SK-N-SH (cell line): ENCODE measurements at regions not wholly inside any gene's neighbourhood (a gene's known extent, or its start where the extent isn't known, plus 50 kb on each side); places are given as distances from the start of the nearest gene placed in this dataset.

Source experiments
- CTCF ChIA-PET: fragments of 300-600, 350-600 bp; formaldehyde crosslinking; extraction: SDS; loops from one replicate; lab custom pipeline; 2021; lab: Yijun Ruan, JAX
- POLR2A ChIA-PET: fragments of 350-600 bp; sonication (Branson Sonifier 250); formaldehyde crosslinking; extraction: SDS; loops from one replicate; lab custom pipeline; 2020; ENCODE audit warnings: antibody characterized with exemption, inconsistent platforms; lab: Yijun Ruan, JAX
- DNase-seq: peaks from one replicate; pipeline ENCODE4 v3.0.0; 2012
- H2AFZ ChIP-seq: fragments of 200-600 bp; sonication (generic); 2 replicates; pipeline ENCODE4 v1.8.1; 2016; ENCODE audit warnings: antibody characterized with exemption, mild to moderate bottlenecking, low read depth
- H3F3A ChIP-seq: fragments of 200-600 bp; sonication (generic); replicated peaks from 2 replicates; pipeline ENCODE3; 2016; ENCODE audit warnings: antibody characterized with exemption, mild to moderate bottlenecking; ENCODE audit not compliant: insufficient read depth
- H3K27ac ChIP-seq, 2 experiments: fragments of 200-500 bp in 1 of 2; fragments of 200-600 bp in 1 of 2; sonication (Bioruptor generic) in 1 of 2; sonication (generic), shearing (Covaris generic) in 1 of 2; 2 replicates each; pipeline versions ENCODE4 v1.5.1 to v1.6.1; 2014 to 2016; ENCODE audit warnings: low read depth in 2 of 2, inconsistent platforms in 1 of 2, low read length in 1 of 2, mild to moderate bottlenecking in 1 of 2, mixed read lengths in 1 of 2
- H3K27me3 ChIP-seq: fragments of 200-600 bp; sonication (generic), shearing (Covaris generic); 2 replicates; pipeline ENCODE4 v1.6.1; 2016; ENCODE audit warnings: mixed run types; ENCODE audit not compliant: insufficient read depth
- H3K36me3 ChIP-seq, 2 experiments: fragments of 200-500 bp in 1 of 2; fragments of 200-600 bp in 1 of 2; sonication (Bioruptor generic) in 1 of 2; sonication (generic) in 1 of 2; replicated peaks in 1 of 2; 2 replicates each; pipeline versions ENCODE3 to v1.5.1; 2014 to 2016; ENCODE audit warnings: low read length in 1 of 2, mild to moderate bottlenecking in 1 of 2; ENCODE audit not compliant: insufficient read depth in 2 of 2, control insufficient read depth in 1 of 2
- H3K4me1 ChIP-seq, 2 experiments: fragments of 200-500 bp in 1 of 2; fragments of 200-600 bp in 1 of 2; sonication (Bioruptor generic) in 1 of 2; sonication (generic), shearing (Covaris generic) in 1 of 2; 2 replicates each; pipeline versions ENCODE4 v1.5.1 to v1.6.1; 2014 to 2016; ENCODE audit warnings: low read depth in 1 of 2, low read length in 1 of 2, mixed run types in 1 of 2; ENCODE audit not compliant: insufficient read depth in 2 of 2, control insufficient read depth in 1 of 2
- H3K4me2 ChIP-seq: fragments of 200-600 bp; sonication (generic), shearing (Covaris generic); 2 replicates; pipeline ENCODE4 v1.6.1; 2017; ENCODE audit warnings: mixed run types
- H3K4me3 ChIP-seq, 2 experiments: fragments of 200-500 bp in 1 of 2; fragments of 200-600 bp in 1 of 2; sonication (Bioruptor generic) in 1 of 2; sonication (generic), shearing (Covaris generic) in 1 of 2; 2 replicates each; pipeline versions ENCODE4 v1.5.1 to v1.8.1; 2014 to 2016; ENCODE audit warnings: low read depth in 2 of 2, inconsistent platforms in 1 of 2, low read length in 1 of 2, mild to moderate bottlenecking in 1 of 2, mixed read lengths in 1 of 2, moderate library complexity in 1 of 2
- H3K79me2 ChIP-seq: fragments of 200-600 bp; sonication (generic); 2 replicates; pipeline ENCODE4 v1.8.1; 2017; ENCODE audit warnings: mild to moderate bottlenecking; ENCODE audit not compliant: insufficient read depth
- H3K9ac ChIP-seq: fragments of 200-600 bp; sonication (generic); 2 replicates; pipeline ENCODE4 v1.6.1; 2017; ENCODE audit warnings: mixed run types
- H3K9me2 ChIP-seq: fragments of 200-600 bp; sonication (generic); 2 replicates; pipeline ENCODE4 v1.6.1; 2017; ENCODE audit warnings: mixed run types
- H3K9me3 ChIP-seq: fragments of 200-600 bp; sonication (generic); 2 replicates; pipeline ENCODE4 v1.6.1; 2017; ENCODE audit warnings: mixed run types, mild to moderate bottlenecking, moderate library complexity
- H4K20me1 ChIP-seq: fragments of 200-600 bp; sonication (generic); 2 replicates; pipeline ENCODE4 v1.6.1; 2017; ENCODE audit warnings: mild to moderate bottlenecking, mixed run types; ENCODE audit not compliant: insufficient read depth
- ELF1 ChIP-seq: IDR thresholded peaks from 2 replicates; pipeline ENCODE4 v1.4.0; 2012
- EZH2phosphoT487 ChIP-seq: fragments of 200-600 bp; sonication (generic); IDR thresholded peaks from 2 replicates; pipeline ENCODE4 v1.6.1; 2017; ENCODE audit warnings: low read depth, mixed run types, mild to moderate bottlenecking, antibody characterized with exemption, moderate library complexity, borderline replicate concordance
- FOSL2 ChIP-seq: IDR thresholded peaks from 2 replicates; pipeline ENCODE4 v1.4.0; 2012; ENCODE audit warnings: low read depth, mild to moderate bottlenecking, moderate library complexity, borderline replicate concordance
- FOXJ3 ChIP-seq: sonication (generic); formaldehyde crosslinking; IDR thresholded peaks from 2 replicates; pipeline ENCODE4 v1.5.1; 2020; ENCODE audit warnings: mild to moderate bottlenecking, missing genetic modification reagents
- GABPA ChIP-seq: IDR thresholded peaks from 2 replicates; pipeline ENCODE4 v1.4.0; 2012; ENCODE audit warnings: low read depth, mild to moderate bottlenecking
- GATA2 ChIP-seq: sonication (generic); formaldehyde crosslinking; IDR thresholded peaks from 2 replicates; pipeline ENCODE4 v1.5.0; 2020; ENCODE audit warnings: mild to moderate bottlenecking, missing genetic modification reagents
- MEF2A ChIP-seq: IDR thresholded peaks from 2 replicates; pipeline ENCODE4 v1.4.0; 2012; ENCODE audit warnings: low read depth, borderline replicate concordance
- NFIC ChIP-seq: IDR thresholded peaks from 2 replicates; pipeline ENCODE4 v1.4.0; 2012; ENCODE audit warnings: borderline replicate concordance
- NRF1 ChIP-seq: IDR thresholded peaks from 2 replicates; pipeline ENCODE4 v1.6.1; 2012; ENCODE audit warnings: low read depth, mild to moderate bottlenecking, low read length
- POLR2AphosphoS5 ChIP-seq: IDR thresholded peaks from 2 replicates; pipeline ENCODE4 v1.6.1; 2012; ENCODE audit warnings: low read depth, low read length
- RAD21 ChIP-seq: IDR thresholded peaks from 2 replicates; pipeline ENCODE4 v1.6.1; 2012; ENCODE audit warnings: mild to moderate bottlenecking, low read length
- RCOR1 ChIP-seq: fragments of 150-350 bp; IDR thresholded peaks from 2 replicates; pipeline ENCODE4 v1.6.1; 2017; ENCODE audit warnings: antibody characterized with exemption, low read length
- RXRA ChIP-seq: IDR thresholded peaks from 2 replicates; pipeline ENCODE4 v1.4.0; 2012; ENCODE audit warnings: low read depth, mild to moderate bottlenecking, borderline replicate concordance
- TAF1 ChIP-seq: IDR thresholded peaks from 2 replicates; pipeline ENCODE4 v1.6.1; 2012; ENCODE audit warnings: low read depth, mild to moderate bottlenecking, low read length, moderate library complexity, borderline replicate concordance
- TEAD4 ChIP-seq: IDR thresholded peaks from 2 replicates; pipeline ENCODE4 v1.4.0; 2012; ENCODE audit warnings: mild to moderate bottlenecking, borderline replicate concordance; ENCODE audit not compliant: insufficient read depth
- WGBS: methylation state at CpG from one replicate; pipeline ENCODE4 v1.1.6; 2017; ENCODE audit warnings: low lambda C conversion rate; 5-methylcytosine and 5-hydroxymethylcytosine counted together
- TF ChIP-seq, protein P1 (sequence below): IDR thresholded peaks from 2 replicates; pipeline ENCODE4 v1.4.0; 2012; ENCODE audit warnings: low read depth, borderline replicate concordance
- TF ChIP-seq, protein P2 (sequence below): fragments of 150-350 bp; IDR thresholded peaks from 2 replicates; pipeline ENCODE4 v1.6.1; 2017; ENCODE audit warnings: antibody characterized with exemption, low read length, low read depth, borderline replicate concordance
- TF ChIP-seq, protein P3 (sequence below): IDR thresholded peaks from 2 replicates; pipeline ENCODE4 v1.4.0; 2012; ENCODE audit warnings: low read depth, borderline replicate concordance
- TF ChIP-seq, protein P4 (sequence below): IDR thresholded peaks from 2 replicates; pipeline ENCODE4 v1.6.1; 2012; ENCODE audit warnings: mild to moderate bottlenecking, low read depth, low read length, moderate library complexity

DNA sequence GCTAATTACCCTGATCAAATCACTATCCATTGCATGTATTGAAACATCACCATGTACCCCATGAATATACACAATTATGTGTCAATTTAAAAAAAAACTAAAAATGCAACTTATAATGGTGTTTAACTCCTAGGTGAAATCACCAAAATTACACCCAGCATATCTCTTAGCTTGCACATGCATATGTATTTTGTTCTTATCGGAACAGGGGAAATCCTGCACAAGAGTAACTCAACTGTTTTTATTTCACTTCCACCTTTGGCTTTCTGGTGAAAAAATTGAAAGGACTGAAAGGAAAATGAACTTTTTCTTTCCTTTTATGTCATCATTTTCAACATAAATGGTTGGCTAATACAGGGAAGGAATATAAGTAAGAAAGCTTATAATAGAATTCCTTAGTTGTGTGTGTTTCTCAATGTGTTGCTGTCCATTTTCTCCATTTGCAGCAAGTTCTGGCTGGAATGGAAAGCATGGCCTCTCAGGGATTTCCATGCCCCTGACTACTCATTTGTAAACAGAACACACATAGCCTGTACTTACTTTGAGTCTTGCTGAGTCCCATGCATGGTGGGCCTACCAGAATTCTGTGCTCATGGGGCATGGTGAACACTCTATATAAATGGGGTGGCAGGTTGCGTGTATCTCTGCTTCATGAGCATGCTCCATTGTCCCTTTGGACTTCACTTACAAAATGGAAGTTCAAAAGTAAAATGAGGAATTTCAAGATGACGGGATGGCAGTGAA, 462.0 kb downstream of the HS3ST3B1 start:
- Histone ChIP-seq H3K9ac (no peak overlapping the region), H3K36me3 (no peaks in the 10 kb centered on the region), H3K27ac (no peak overlapping the region), H3K79me2 (no peaks in the 10 kb centered on the region), H3K4me3 (no peak overlapping the region), H2AFZ (no peak overlapping the region), H3K9me2 (no peaks in the 10 kb centered on the region), H3K27me3 (no peaks in the 10 kb centered on the region), H4K20me1 (no peaks in the 10 kb centered on the region), H3F3A (no peaks in the 10 kb centered on the region), H3K4me1 (no peaks in the 10 kb centered on the region), H3K9me3 (no peaks in the 10 kb centered on the region), H3K4me2 (no peak overlapping the region)
- 9% methylated on average over 3 of the region's 3 CpGs for WGBS
- ChIA-PET POLR2A (no interaction called here), CTCF (no interaction called here)
- TF ChIP-seq RCOR1 = no peak
- no peak for TF ChIP-seq TEAD4
- no peak for TF ChIP-seq POLR2AphosphoS5
- no peak for TF ChIP-seq ELF1
- TF ChIP-seq EZH2phosphoT487 = no peak
- no peak for TF ChIP-seq GATA2 (CRISPR knock-in tag)
- no peak for TF ChIP-seq MEF2A
- TF ChIP-seq NFIC = no peak
- no peak for TF ChIP-seq GABPA
- TF ChIP-seq, protein P1, sequence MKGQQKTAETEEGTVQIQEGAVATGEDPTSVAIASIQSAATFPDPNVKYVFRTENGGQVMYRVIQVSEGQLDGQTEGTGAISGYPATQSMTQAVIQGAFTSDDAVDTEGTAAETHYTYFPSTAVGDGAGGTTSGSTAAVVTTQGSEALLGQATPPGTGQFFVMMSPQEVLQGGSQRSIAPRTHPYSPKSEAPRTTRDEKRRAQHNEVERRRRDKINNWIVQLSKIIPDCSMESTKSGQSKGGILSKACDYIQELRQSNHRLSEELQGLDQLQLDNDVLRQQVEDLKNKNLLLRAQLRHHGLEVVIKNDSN = no peak
- no peak for TF ChIP-seq RXRA
- TF ChIP-seq FOXJ3 (CRISPR knock-in tag) = no peak
- TF ChIP-seq, protein P2, sequence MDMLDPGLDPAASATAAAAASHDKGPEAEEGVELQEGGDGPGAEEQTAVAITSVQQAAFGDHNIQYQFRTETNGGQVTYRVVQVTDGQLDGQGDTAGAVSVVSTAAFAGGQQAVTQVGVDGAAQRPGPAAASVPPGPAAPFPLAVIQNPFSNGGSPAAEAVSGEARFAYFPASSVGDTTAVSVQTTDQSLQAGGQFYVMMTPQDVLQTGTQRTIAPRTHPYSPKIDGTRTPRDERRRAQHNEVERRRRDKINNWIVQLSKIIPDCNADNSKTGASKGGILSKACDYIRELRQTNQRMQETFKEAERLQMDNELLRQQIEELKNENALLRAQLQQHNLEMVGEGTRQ = no peak
- TF ChIP-seq RAD21 = no peak
- TF ChIP-seq, protein P3, sequence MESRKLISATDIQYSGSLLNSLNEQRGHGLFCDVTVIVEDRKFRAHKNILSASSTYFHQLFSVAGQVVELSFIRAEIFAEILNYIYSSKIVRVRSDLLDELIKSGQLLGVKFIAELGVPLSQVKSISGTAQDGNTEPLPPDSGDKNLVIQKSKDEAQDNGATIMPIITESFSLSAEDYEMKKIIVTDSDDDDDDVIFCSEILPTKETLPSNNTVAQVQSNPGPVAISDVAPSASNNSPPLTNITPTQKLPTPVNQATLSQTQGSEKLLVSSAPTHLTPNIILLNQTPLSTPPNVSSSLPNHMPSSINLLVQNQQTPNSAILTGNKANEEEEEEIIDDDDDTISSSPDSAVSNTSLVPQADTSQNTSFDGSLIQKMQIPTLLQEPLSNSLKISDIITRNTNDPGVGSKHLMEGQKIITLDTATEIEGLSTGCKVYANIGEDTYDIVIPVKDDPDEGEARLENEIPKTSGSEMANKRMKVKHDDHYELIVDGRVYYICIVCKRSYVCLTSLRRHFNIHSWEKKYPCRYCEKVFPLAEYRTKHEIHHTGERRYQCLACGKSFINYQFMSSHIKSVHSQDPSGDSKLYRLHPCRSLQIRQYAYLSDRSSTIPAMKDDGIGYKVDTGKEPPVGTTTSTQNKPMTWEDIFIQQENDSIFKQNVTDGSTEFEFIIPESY = no peak
- no peak for TF ChIP-seq NRF1
- TF ChIP-seq TAF1 = no peak
- TF ChIP-seq, protein P4, sequence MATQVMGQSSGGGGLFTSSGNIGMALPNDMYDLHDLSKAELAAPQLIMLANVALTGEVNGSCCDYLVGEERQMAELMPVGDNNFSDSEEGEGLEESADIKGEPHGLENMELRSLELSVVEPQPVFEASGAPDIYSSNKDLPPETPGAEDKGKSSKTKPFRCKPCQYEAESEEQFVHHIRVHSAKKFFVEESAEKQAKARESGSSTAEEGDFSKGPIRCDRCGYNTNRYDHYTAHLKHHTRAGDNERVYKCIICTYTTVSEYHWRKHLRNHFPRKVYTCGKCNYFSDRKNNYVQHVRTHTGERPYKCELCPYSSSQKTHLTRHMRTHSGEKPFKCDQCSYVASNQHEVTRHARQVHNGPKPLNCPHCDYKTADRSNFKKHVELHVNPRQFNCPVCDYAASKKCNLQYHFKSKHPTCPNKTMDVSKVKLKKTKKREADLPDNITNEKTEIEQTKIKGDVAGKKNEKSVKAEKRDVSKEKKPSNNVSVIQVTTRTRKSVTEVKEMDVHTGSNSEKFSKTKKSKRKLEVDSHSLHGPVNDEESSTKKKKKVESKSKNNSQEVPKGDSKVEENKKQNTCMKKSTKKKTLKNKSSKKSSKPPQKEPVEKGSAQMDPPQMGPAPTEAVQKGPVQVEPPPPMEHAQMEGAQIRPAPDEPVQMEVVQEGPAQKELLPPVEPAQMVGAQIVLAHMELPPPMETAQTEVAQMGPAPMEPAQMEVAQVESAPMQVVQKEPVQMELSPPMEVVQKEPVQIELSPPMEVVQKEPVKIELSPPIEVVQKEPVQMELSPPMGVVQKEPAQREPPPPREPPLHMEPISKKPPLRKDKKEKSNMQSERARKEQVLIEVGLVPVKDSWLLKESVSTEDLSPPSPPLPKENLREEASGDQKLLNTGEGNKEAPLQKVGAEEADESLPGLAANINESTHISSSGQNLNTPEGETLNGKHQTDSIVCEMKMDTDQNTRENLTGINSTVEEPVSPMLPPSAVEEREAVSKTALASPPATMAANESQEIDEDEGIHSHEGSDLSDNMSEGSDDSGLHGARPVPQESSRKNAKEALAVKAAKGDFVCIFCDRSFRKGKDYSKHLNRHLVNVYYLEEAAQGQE = no peak
- no peak for TF ChIP-seq FOSL2
- no peak for DNase-seq
